ENCODE measurements at regions not wholly inside any gene's neighbourhood (a gene's known extent, or its start where the extent isn't known, plus 50 kb on each side); places are given as distances from the start of the nearest gene placed in this dataset.

- no peak for DNase-seq
- Histone ChIP-seq H3K4me3 (no peak overlapping the region), H3K4me1 (peaks cover 4% of the 10 kb centered on the region), H3K9me3 (no peaks in the 10 kb centered on the region), H3K27ac (no peak overlapping the region), H3K27me3 (ENCODE audit: low read depth) (no peaks in the 10 kb centered on the region), H3K36me3 (no peaks in the 10 kb centered on the region)
- TF ChIP-seq CTCF (IDR thresholded peaks at IDR 0.05): no peak
- intact Hi-C loops (cut with DNase I): no loop called here
- ATAC-seq: no peak
Observed at GRCh38 chr21:31406510-31406909, 62.4 kb upstream of the TIAM1 start.

GRCh38 chr21:31405604-31406003, 61.5 kb upstream of the TIAM1 start:
- no peak for TF ChIP-seq CTCF (IDR thresholded peaks at IDR 0.05)
- intact Hi-C loops (cut with DNase I): no loop called here
- H3K4me1 ChIP-seq: peaks cover 4% of the 10 kb centered on the region
- DNase-seq: no peak
- ATAC-seq: no peak
- H3K27me3 ChIP-seq (ENCODE audit: low read depth): no peaks in the 10 kb centered on the region
- no peak overlapping the region for H3K4me3 ChIP-seq
- H3K9me3 ChIP-seq: no peaks in the 10 kb centered on the region
- no peaks in the 10 kb centered on the region for H3K36me3 ChIP-seq
- H3K27ac ChIP-seq: no peak overlapping the region

GRCh38 chr21:31403596-31404333, 59.7 kb upstream of the TIAM1 start:
- Histone ChIP-seq H3K4me3 (no peak overlapping the region), H3K27ac (no peak overlapping the region), H3K27me3 (ENCODE audit: low read depth) (no peaks in the 10 kb centered on the region), H3K9me3 (no peaks in the 10 kb centered on the region), H3K36me3 (no peaks in the 10 kb centered on the region), H3K4me1 (no peaks in the 10 kb centered on the region)
- intact Hi-C loops (cut with DNase I): no loop called here
- no peak for TF ChIP-seq CTCF (IDR thresholded peaks at IDR 0.05)
- no peak for ATAC-seq
- DNase-seq: no peak

GRCh38 chr21:31399591-31399990, 55.5 kb upstream of the TIAM1 start:
- ATAC-seq (no peak), DNase-seq (no peak)
- Histone ChIP-seq H3K27ac (no peak overlapping the region), H3K4me1 (no peaks in the 10 kb centered on the region), H3K36me3 (no peaks in the 10 kb centered on the region), H3K27me3 (ENCODE audit: low read depth) (no peaks in the 10 kb centered on the region), H3K9me3 (no peaks in the 10 kb centered on the region), H3K4me3 (no peak overlapping the region)
- intact Hi-C loops (cut with DNase I): no loop called here
- no peak for TF ChIP-seq CTCF (IDR thresholded peaks at IDR 0.05)

GRCh38 chr21:31398574-31398973, 54.5 kb upstream of the TIAM1 start:
- H3K4me1 ChIP-seq: no peaks in the 10 kb centered on the region
- no peak overlapping the region for H3K4me3 ChIP-seq
- ATAC-seq (no peak), DNase-seq (no peak)
- H3K36me3 ChIP-seq: no peaks in the 10 kb centered on the region
- no peaks in the 10 kb centered on the region for H3K9me3 ChIP-seq
- H3K27me3 ChIP-seq (ENCODE audit: low read depth): no peaks in the 10 kb centered on the region
- no peak for TF ChIP-seq CTCF (IDR thresholded peaks at IDR 0.05)
- intact Hi-C loops (cut with DNase I): no loop called here
- H3K27ac ChIP-seq: no peak overlapping the region
